ENCODE measurements at regions not wholly inside any gene's neighbourhood (a gene's known extent, or its start where the extent isn't known, plus 50 kb on each side); places are given as distances from the start of the nearest gene placed in this dataset.

DNA sequence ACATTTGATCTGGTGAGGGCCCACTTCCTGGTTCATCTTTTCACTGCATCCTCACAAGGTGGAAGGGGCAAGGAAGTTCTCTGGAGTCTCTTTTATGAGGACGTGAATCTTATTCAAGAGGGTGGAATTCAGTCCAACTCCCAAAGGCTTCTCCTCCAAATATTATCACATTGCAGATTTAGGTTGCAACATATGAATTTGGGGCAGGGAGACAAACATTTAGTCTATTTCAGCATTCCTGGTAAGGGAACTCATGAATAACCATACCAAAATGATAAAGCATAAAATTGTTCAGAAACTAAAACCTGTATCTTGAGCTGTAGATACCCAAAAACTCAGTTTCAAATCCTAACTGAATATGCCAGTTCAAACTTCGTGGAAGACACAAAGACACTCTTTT, 246.8 kb downstream of the QDPR start:
- ChIA-PET POLR2A (no interaction called here), CTCF (interaction anchor here (1.0 kb wide), 1 partner anchor 348 kb away, joined by 3 read pairs; no protein-coding TSS in a partner anchor)
- TF ChIP-seq MYC (IDR thresholded peaks at IDR 0.05; ENCODE audit: low read depth, low read length), result no peak
- no peak for DNase-seq (ENCODE audit: low read depth, low spot score)
- Histone ChIP-seq H2AFZ (ENCODE audit: low read depth, low read length) (no peak overlapping the region), H3K27me3 (ENCODE audit: control insufficient read depth in 2 of 2, insufficient read depth in 2 of 2, low read length in 2 of 2) (peaks cover 0 to 2% of the 10 kb centered on the region in 2 experiments), H3K4me1 (ENCODE audit: control insufficient read depth, extremely low read depth, insufficient read depth, low read length) (no peaks in the 10 kb centered on the region), H3K9ac (replicated peaks; ENCODE audit: extremely low read depth, insufficient read depth, low read length) (no peak overlapping the region), H3K27ac (ENCODE audit: insufficient read depth, low read depth, low read length) (no peak overlapping the region), H3K4me3 (replicated peaks in 1 of 3; ENCODE audit: insufficient read depth in 1 of 3, low read depth in 1 of 3, low read length in 3 of 3) (no peak overlapping the region), H3K9me3 (replicated peaks; ENCODE audit: control insufficient read depth, insufficient read depth, low read length) (no peaks in the 10 kb centered on the region), H3K36me3 (ENCODE audit: control insufficient read depth in 2 of 2, extremely low read depth in 1 of 2, insufficient read depth in 2 of 2, low read length in 2 of 2) (no peaks in the 10 kb centered on the region), H3K79me2 (ENCODE audit: control insufficient read depth, insufficient read depth, low read length) (no peaks in the 10 kb centered on the region), H3K4me2 (ENCODE audit: insufficient read depth, low read length) (no peak overlapping the region), H4K20me1 (replicated peaks; ENCODE audit: control insufficient read depth, extremely low read depth, insufficient read depth, low read length) (no peaks in the 10 kb centered on the region), H3K9me1 (replicated peaks; ENCODE audit: control insufficient read depth, extremely low read depth, insufficient read depth, low read length) (no peaks in the 10 kb centered on the region)
- no TSS peak for BruUV-seq (replicated peaks)
- dilution Hi-C loops (cut with MboI; ENCODE audit: extremely low pct_ligation_motif_present, low sequenced_read_pairs), result no loop called here
- no peak for FAIRE-seq
- intact Hi-C loops (cut with micrococcal nuclease), result no loop called here

- no TSS peak for BruUV-seq (replicated peaks)
- dilution Hi-C loops (cut with MboI; ENCODE audit: extremely low pct_ligation_motif_present, low sequenced_read_pairs), result no loop called here
- Histone ChIP-seq H3K4me3 (replicated peaks in 1 of 3; ENCODE audit: insufficient read depth in 1 of 3, low read depth in 1 of 3, low read length in 3 of 3) (no peak overlapping the region), H3K9me1 (replicated peaks; ENCODE audit: control insufficient read depth, extremely low read depth, insufficient read depth, low read length) (no peaks in the 10 kb centered on the region), H2AFZ (ENCODE audit: low read depth, low read length) (no peak overlapping the region), H4K20me1 (replicated peaks; ENCODE audit: control insufficient read depth, extremely low read depth, insufficient read depth, low read length) (no peaks in the 10 kb centered on the region), H3K27ac (ENCODE audit: insufficient read depth, low read depth, low read length) (no peak overlapping the region), H3K27me3 (ENCODE audit: control insufficient read depth in 2 of 2, insufficient read depth in 2 of 2, low read length in 2 of 2) (no peaks in the 10 kb centered on the region), H3K9me3 (replicated peaks; ENCODE audit: control insufficient read depth, insufficient read depth, low read length) (no peaks in the 10 kb centered on the region), H3K36me3 (ENCODE audit: control insufficient read depth in 2 of 2, extremely low read depth in 1 of 2, insufficient read depth in 2 of 2, low read length in 2 of 2) (no peaks in the 10 kb centered on the region), H3K79me2 (ENCODE audit: control insufficient read depth, insufficient read depth, low read length) (no peaks in the 10 kb centered on the region), H3K9ac (replicated peaks; ENCODE audit: extremely low read depth, insufficient read depth, low read length) (no peak overlapping the region), H3K4me1 (ENCODE audit: control insufficient read depth, extremely low read depth, insufficient read depth, low read length) (no peaks in the 10 kb centered on the region), H3K4me2 (ENCODE audit: insufficient read depth, low read length) (no peak overlapping the region)
- no peak for DNase-seq (ENCODE audit: low read depth, low spot score)
- intact Hi-C loops (cut with micrococcal nuclease), result no loop called here
- ChIA-PET POLR2A (interaction anchor here (0.6 kb wide), 1 partner anchor 16 kb away, joined by 3 read pairs; no protein-coding TSS in a partner anchor), CTCF (no interaction called here)
- FAIRE-seq, result no peak
- TF ChIP-seq MYC (IDR thresholded peaks at IDR 0.05; ENCODE audit: low read depth, low read length) (no peak), JUN (IDR thresholded peaks at IDR 0.05; ENCODE audit: borderline replicate concordance, insufficient read depth, insufficient read length, low read depth) (no peak), GATA2 (IDR thresholded peaks at IDR 0.05; ENCODE audit: insufficient read depth, insufficient read length, low read depth, low read length) (no peak), FOS (IDR thresholded peaks at IDR 0.05; ENCODE audit: borderline replicate concordance, insufficient read depth, low read length) (no peak), POLR2A (IDR thresholded peaks at IDR 0.05; ENCODE audit: low read depth, low read length) (no peak), POLR2AphosphoS5 (IDR thresholded peaks at IDR 0.05; ENCODE audit: insufficient read depth, low read depth, low read length) (no peak)
- TF ChIP-seq, protein P1, sequence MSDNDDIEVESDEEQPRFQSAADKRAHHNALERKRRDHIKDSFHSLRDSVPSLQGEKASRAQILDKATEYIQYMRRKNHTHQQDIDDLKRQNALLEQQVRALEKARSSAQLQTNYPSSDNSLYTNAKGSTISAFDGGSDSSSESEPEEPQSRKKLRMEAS (IDR thresholded peaks at IDR 0.05; ENCODE audit: insufficient read depth, insufficient read length), result no peak
These were observed 251.6 kb downstream of the QDPR start for GRCh38 chr4:17260166-17260907.
